ENCODE measurements at regions not wholly inside any gene's neighbourhood (a gene's known extent, or its start where the extent isn't known, plus 50 kb on each side); places are given as distances from the start of the nearest gene placed in this dataset.

GRCh38 chr4:103915224-103915869, 195.6 kb upstream of the TACR3 start:
- Histone ChIP-seq H3K4me3 (ENCODE audit: low read depth, low read length) (no peak overlapping the region), H3K4me1 (no peaks in the 10 kb centered on the region), H3K36me3 (no peaks in the 10 kb centered on the region), H3K27me3 (no peaks in the 10 kb centered on the region), H3K9me3 (no peaks in the 10 kb centered on the region)
- no peak for DNase-seq
- TF ChIP-seq CTCF (IDR thresholded peaks at IDR 0.05; ENCODE audit: low read depth, low read length) = peak; percentile 75

GRCh38 chr4:103907414-103907813, 187.6 kb upstream of the TACR3 start:
- H3K27me3 ChIP-seq = no peaks in the 10 kb centered on the region
- no peaks in the 10 kb centered on the region for H3K36me3 ChIP-seq
- H3K4me1 ChIP-seq = no peaks in the 10 kb centered on the region
- no peak for DNase-seq
- H3K4me3 ChIP-seq (ENCODE audit: low read depth, low read length) = no peak overlapping the region
- H3K9me3 ChIP-seq = no peaks in the 10 kb centered on the region
- TF ChIP-seq CTCF (IDR thresholded peaks at IDR 0.05; ENCODE audit: low read depth, low read length) = no peak

GRCh38 chr4:103904123-103904522, 184.3 kb upstream of the TACR3 start:
- H3K4me3 ChIP-seq (ENCODE audit: low read depth, low read length) = no peak overlapping the region
- H3K36me3 ChIP-seq = no peaks in the 10 kb centered on the region
- no peak for TF ChIP-seq CTCF (IDR thresholded peaks at IDR 0.05; ENCODE audit: low read depth, low read length)

GRCh38 chr4:103902730-103903129, 182.9 kb upstream of the TACR3 start:
- H3K4me1 ChIP-seq = no peaks in the 10 kb centered on the region
- no peaks in the 10 kb centered on the region for H3K27me3 ChIP-seq
- TF ChIP-seq CTCF (IDR thresholded peaks at IDR 0.05; ENCODE audit: low read depth, low read length) = no peak
- H3K4me3 ChIP-seq (ENCODE audit: low read depth, low read length) = no peak overlapping the region
- DNase-seq = no peak
- no peaks in the 10 kb centered on the region for H3K9me3 ChIP-seq
- H3K36me3 ChIP-seq = no peaks in the 10 kb centered on the region

More at GRCh38 chr4:103904123-103904522, 184.3 kb upstream of the TACR3 start:
- Histone ChIP-seq H3K4me1 (no peaks in the 10 kb centered on the region), H3K9me3 (no peaks in the 10 kb centered on the region), H3K27me3 (no peaks in the 10 kb centered on the region)
- DNase-seq = no peak

- no peak for DNase-seq
- TF ChIP-seq CTCF (IDR thresholded peaks at IDR 0.05; ENCODE audit: low read depth, low read length) = no peak
- H3K36me3 ChIP-seq = no peaks in the 10 kb centered on the region
- no peak overlapping the region for H3K4me3 ChIP-seq (ENCODE audit: low read depth, low read length)
- no peaks in the 10 kb centered on the region for H3K27me3 ChIP-seq
- no peaks in the 10 kb centered on the region for H3K9me3 ChIP-seq
- H3K4me1 ChIP-seq = no peaks in the 10 kb centered on the region
Observed at GRCh38 chr4:103895876-103896465, 176.2 kb upstream of the TACR3 start.

GRCh38 chr4:103892586-103892985, 172.8 kb upstream of the TACR3 start:
- Histone ChIP-seq H3K36me3 (no peaks in the 10 kb centered on the region), H3K4me3 (ENCODE audit: low read depth, low read length) (no peak overlapping the region), H3K4me1 (no peaks in the 10 kb centered on the region), H3K27me3 (no peaks in the 10 kb centered on the region), H3K9me3 (no peaks in the 10 kb centered on the region)
- TF ChIP-seq CTCF (IDR thresholded peaks at IDR 0.05; ENCODE audit: low read depth, low read length) = no peak
- no peak for DNase-seq
